ENCODE measurements at regions not wholly inside any gene's neighbourhood (a gene's known extent, or its start where the extent isn't known, plus 50 kb on each side); places are given as distances from the start of the nearest gene placed in this dataset.

DNA sequence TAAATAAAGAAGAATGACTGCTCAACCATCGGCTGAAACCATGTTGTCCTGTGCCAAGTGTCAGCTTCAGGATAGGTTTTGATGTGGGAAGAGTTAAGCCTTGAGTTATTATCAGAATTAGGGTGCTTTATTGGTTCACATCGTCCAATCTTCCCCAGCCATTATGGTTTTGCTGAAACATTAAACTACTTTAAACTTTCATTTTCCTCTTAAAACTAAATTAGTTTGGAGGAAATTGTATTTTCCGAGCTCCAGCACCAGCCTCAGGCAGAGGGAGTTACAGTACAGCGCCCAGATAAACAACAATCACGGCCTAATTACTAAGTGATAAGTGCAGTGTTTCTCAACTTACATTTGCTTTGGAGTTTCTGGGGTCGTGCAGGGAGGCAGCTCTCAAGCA, 80.2 kb downstream of the TMEM114 start:
- H3K9me3 Mint-ChIP-seq = peaks cover 2% of the 10 kb centered on the region
- intact Hi-C loops (cut with micrococcal nuclease) = no loop called here
- DNase-seq = no peak
- H3K36me3 Mint-ChIP-seq (ENCODE audit: low read depth) = no peaks in the 10 kb centered on the region
- H3K4me1 Mint-ChIP-seq = no peaks in the 10 kb centered on the region
- CTCF ChIA-PET = no interaction called here
- H3K27me3 Mint-ChIP-seq = peaks cover 19% of the 10 kb centered on the region
- TF ChIP-seq, protein P1, sequence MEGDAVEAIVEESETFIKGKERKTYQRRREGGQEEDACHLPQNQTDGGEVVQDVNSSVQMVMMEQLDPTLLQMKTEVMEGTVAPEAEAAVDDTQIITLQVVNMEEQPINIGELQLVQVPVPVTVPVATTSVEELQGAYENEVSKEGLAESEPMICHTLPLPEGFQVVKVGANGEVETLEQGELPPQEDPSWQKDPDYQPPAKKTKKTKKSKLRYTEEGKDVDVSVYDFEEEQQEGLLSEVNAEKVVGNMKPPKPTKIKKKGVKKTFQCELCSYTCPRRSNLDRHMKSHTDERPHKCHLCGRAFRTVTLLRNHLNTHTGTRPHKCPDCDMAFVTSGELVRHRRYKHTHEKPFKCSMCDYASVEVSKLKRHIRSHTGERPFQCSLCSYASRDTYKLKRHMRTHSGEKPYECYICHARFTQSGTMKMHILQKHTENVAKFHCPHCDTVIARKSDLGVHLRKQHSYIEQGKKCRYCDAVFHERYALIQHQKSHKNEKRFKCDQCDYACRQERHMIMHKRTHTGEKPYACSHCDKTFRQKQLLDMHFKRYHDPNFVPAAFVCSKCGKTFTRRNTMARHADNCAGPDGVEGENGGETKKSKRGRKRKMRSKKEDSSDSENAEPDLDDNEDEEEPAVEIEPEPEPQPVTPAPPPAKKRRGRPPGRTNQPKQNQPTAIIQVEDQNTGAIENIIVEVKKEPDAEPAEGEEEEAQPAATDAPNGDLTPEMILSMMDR (IDR thresholded peaks at IDR 0.05) = no peak
- no peak overlapping the region for H3K27ac Mint-ChIP-seq
- no peak for ATAC-seq (ENCODE audit: low read depth)
- POLR2A ChIA-PET = no interaction called here
- H3K4me3 Mint-ChIP-seq = no peak overlapping the region

DNA sequence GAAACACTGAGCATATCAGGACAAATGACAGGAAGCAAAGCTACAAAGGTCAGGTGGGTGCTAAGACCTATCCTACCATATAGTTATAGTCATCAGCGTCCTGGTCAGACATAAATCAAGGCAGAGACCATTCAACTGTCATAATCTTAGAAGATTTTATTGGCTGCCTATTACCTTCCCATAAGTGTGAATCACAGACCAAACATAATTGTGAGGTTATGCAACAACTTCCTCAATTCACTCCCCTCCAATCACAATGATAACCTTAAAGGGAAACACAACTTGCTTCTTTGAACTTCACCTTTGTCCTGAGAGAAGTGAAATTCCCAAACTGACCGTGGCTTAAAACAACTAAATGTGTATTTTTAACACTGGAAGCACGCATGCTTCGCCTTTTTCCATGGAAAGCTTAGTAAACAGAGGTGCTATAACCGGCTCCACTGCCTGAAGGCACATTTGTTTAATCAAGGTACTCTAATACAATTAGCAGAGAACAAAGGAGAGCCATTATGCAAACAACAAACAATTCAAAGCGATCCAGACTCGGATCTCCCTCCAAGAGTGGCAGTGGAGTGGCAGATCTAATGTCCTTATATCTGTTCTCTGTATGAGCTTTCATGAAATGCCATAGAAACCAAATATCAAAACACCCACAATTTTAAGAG, 84.9 kb downstream of the TMEM114 start:
- no peaks in the 10 kb centered on the region for H3K36me3 Mint-ChIP-seq (ENCODE audit: low read depth)
- TF ChIP-seq, protein P1 (IDR thresholded peaks at IDR 0.05) = no peak
- H3K27ac Mint-ChIP-seq = no peak overlapping the region
- ATAC-seq (ENCODE audit: low read depth) (no peak), DNase-seq (no peak)
- ChIA-PET POLR2A (no interaction called here), CTCF (no interaction called here)
- intact Hi-C loops (cut with micrococcal nuclease) = no loop called here
- H3K4me3 Mint-ChIP-seq = no peak overlapping the region
- no peaks in the 10 kb centered on the region for H3K4me1 Mint-ChIP-seq
- peaks cover 18% of the 10 kb centered on the region for H3K27me3 Mint-ChIP-seq
- H3K9me3 Mint-ChIP-seq = peaks cover 5% of the 10 kb centered on the region

DNA sequence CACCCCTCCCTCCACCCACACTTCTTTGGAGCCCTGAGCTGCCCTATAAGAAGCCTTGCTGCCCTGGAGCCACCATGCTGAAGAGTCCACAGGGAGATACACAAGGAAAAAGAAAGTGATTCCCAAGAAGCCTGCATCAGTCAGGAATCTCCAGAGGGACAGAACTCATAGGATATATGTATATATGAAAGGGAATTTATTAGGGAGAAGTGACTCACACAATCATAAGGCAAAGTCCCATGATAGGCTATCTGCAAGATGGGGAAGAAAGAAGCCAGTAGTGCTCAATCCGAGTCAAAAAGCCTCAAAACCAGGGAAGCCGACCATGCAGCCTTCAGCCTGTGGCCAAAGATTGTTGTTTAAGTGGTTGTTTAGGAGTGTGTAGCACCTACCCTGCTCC, 87.9 kb downstream of the TMEM114 start:
- peaks cover 18% of the 10 kb centered on the region for H3K27me3 Mint-ChIP-seq
- intact Hi-C loops (cut with micrococcal nuclease) = no loop called here
- TF ChIP-seq, protein P1 (IDR thresholded peaks at IDR 0.05) = no peak
- H3K4me1 Mint-ChIP-seq = no peaks in the 10 kb centered on the region
- no peaks in the 10 kb centered on the region for H3K36me3 Mint-ChIP-seq (ENCODE audit: low read depth)
- no peak overlapping the region for H3K4me3 Mint-ChIP-seq
- POLR2A ChIA-PET = no interaction called here
- H3K27ac Mint-ChIP-seq = no peak overlapping the region
- ATAC-seq (ENCODE audit: low read depth) (no peak), DNase-seq (no peak)
- H3K9me3 Mint-ChIP-seq = peaks cover 7% of the 10 kb centered on the region
- CTCF ChIA-PET = no interaction called here

DNA sequence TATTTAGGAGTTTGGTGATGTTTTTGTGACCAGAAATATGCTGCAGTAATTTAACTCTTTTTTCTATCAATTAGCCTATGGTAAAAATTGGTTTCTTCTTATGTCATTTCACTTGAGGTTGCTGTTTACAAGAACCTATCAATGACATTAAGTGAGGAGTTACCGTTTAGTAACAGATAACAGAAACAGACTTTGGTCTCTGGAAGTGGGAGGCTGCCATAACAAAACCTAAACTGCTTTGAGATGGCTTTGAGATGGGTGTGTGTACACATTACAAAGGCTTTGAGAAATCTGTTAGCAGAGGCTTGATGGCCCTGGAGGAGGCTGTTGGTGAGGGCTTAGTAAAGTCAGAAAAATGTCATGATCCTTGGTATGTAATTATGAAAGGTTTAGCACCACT, 90.0 kb downstream of the TMEM114 start:
- Mint-ChIP-seq H3K4me1 (no peaks in the 10 kb centered on the region), H3K4me3 (no peak overlapping the region), H3K27me3 (peaks cover 8% of the 10 kb centered on the region), H3K9me3 (peaks cover 6% of the 10 kb centered on the region), H3K36me3 (ENCODE audit: low read depth) (no peaks in the 10 kb centered on the region), H3K27ac (no peak overlapping the region)
- TF ChIP-seq, protein P1 (IDR thresholded peaks at IDR 0.05) = no peak
- intact Hi-C loops (cut with micrococcal nuclease) = no loop called here
- DNase-seq = no peak
- CTCF ChIA-PET = no interaction called here
- ATAC-seq (ENCODE audit: low read depth) = no peak
- POLR2A ChIA-PET = no interaction called here

DNA sequence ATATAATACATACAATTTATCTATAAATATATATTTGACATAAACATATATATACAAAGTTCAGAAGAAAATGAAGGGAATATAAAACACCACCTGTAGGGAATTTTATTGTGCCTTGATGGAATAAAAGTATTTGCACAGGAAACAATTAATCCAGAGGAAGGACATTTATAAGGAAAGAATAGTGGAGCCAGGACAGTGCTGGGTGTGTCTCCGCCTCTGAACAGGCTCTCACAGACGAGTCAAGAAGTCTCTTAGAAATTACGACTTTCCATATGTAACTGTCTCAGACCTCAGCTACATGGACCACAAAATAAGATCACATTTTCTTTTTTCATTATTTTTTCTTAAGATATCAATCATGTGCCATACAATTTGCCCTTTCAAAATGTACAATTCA, 93.9 kb downstream of the TMEM114 start:
- DNase-seq (no peak), ATAC-seq (ENCODE audit: low read depth) (no peak)
- H3K36me3 Mint-ChIP-seq (ENCODE audit: low read depth) = no peaks in the 10 kb centered on the region
- H3K27ac Mint-ChIP-seq = no peak overlapping the region
- TF ChIP-seq, protein P1 (IDR thresholded peaks at IDR 0.05) = no peak
- POLR2A ChIA-PET = no interaction called here
- no peak overlapping the region for H3K4me3 Mint-ChIP-seq
- peaks cover 2% of the 10 kb centered on the region for H3K27me3 Mint-ChIP-seq
- intact Hi-C loops (cut with micrococcal nuclease) = no loop called here
- CTCF ChIA-PET = no interaction called here
- peaks cover 3% of the 10 kb centered on the region for H3K9me3 Mint-ChIP-seq
- no peaks in the 10 kb centered on the region for H3K4me1 Mint-ChIP-seq

All from activated B cell treated with CpG ODN at 0.5 μM for 24 hours (primary cell).